K562 (cell line): ENCODE measurements at regions not wholly inside any gene's neighbourhood (a gene's known extent, or its start where the extent isn't known, plus 50 kb on each side); places are given as distances from the start of the nearest gene placed in this dataset.

Experiments
- L3MBTL2 ChIP-seq: fragments of 450-650 bp; IDR thresholded peaks from 2 replicates; pipeline ENCODE4 v1.6.1; 2016; ENCODE audit warnings: mild to moderate bottlenecking, moderate library complexity
- NFIC ChIP-seq: fragments of 450-650 bp; IDR thresholded peaks from 2 replicates; pipeline ENCODE4 v1.6.1; 2017; ENCODE audit warnings: mild to moderate bottlenecking, inconsistent platforms
- TBL1XR1 ChIP-seq, 2 experiments: IDR thresholded peaks; 2 replicates each; pipeline ENCODE4 v1.6.1; 2012; ENCODE audit warnings: improper control_type of control experiment in 2 of 2, low read length in 2 of 2, mild to moderate bottlenecking in 1 of 2
- ZFP1 ChIP-seq: fragments of 450-650 bp; formaldehyde crosslinking; IDR thresholded peaks from 2 replicates; pipeline ENCODE4 v1.4.0; 2020; ENCODE audit warnings: mild to moderate bottlenecking, mixed read lengths
- TF ChIP-seq, protein P1 (sequence below), 2 experiments: fragments of 200-800 bp in 1 of 2; sonication (Bioruptor generic) in 1 of 2; sonication (generic) in 1 of 2; formaldehyde crosslinking in 1 of 2; IDR thresholded peaks in 1 of 2; conservative IDR thresholded peaks in 1 of 2; 2 replicates each; pipeline versions ENCODE4 v1.5.0 to v1.6.1; 2016 to 2020; ENCODE audit warnings: missing compliant biosample characterization in 1 of 2, missing genetic modification characterization in 1 of 2, missing genetic modification reagents in 1 of 2
- TF ChIP-seq, protein P2 (sequence below): fragments of 250-450 bp; sonication (Bioruptor Pico); IDR thresholded peaks from 2 replicates; pipeline ENCODE4 v1.8.0; 2022; ENCODE audit warnings: inconsistent platforms, mild to moderate bottlenecking, moderate library complexity, borderline replicate concordance
- TF ChIP-seq, protein P3 (sequence below): fragments of 450-650 bp; IDR thresholded peaks from 2 replicates; pipeline ENCODE4 v1.6.1; 2017; ENCODE audit warnings: antibody characterized with exemption
- TF ChIP-seq, protein P4 (sequence below): fragments of 200-600 bp; sonication (generic); IDR thresholded peaks from one replicate; pipeline ENCODE4 v1.6.1; 2012; ENCODE audit warnings: mild to moderate bottlenecking, low read depth, low read length, inconsistent platforms

DNA sequence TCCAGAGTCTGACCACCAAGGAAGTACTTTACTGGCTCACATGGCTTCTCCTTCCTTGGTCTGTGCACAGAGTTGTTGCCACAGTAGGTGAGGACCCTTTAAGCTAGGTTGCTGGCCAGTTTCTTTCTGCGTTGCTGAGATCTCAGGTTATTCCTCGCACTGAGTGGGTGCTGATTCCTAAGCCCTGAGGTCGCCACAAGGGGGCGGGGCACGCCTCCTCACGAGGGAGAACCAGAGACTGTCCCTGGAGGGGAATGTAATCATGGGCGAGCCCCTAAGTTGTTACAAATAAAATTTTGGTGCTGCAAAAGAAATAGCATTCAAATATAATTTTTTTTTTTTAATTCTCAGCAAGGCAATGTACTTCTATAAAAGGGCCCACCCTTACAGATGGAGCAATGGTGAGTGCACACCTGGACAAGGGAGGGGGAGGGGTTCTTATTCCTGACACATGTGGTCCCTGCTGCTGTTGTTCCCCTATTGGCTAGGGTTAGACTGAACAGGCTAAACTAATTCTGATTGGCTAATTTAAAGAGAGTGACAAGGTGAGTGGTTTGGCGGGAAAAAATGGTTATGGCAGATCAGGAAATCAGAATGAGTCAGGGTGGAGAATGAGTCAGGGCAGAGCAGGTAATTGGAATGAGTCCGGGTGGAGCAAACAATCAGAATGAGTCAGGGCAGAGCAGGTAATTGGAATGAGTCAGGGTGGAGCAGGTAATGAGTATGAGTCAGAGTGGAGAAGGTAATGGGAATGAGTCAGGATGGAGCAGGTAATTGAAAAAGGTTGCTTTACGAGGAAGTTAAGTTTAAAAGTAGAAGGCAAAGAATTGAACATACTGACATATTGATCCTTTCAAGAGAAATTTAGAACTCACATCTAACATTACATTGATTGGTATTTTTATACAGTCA is 107.5 kb downstream of the VSIG4 start (continued):
- no peak for TF ChIP-seq ZFP1
- TF ChIP-seq L3MBTL2: no peak
- TF ChIP-seq NFIC: no peak
- TF ChIP-seq, protein P1, sequence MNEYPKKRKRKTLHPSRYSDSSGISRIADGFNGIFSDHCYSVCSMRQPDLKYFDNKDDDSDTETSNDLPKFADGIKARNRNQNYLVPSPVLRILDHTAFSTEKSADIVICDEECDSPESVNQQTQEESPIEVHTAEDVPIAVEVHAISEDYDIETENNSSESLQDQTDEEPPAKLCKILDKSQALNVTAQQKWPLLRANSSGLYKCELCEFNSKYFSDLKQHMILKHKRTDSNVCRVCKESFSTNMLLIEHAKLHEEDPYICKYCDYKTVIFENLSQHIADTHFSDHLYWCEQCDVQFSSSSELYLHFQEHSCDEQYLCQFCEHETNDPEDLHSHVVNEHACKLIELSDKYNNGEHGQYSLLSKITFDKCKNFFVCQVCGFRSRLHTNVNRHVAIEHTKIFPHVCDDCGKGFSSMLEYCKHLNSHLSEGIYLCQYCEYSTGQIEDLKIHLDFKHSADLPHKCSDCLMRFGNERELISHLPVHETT (CRISPR knock-in tag; conservative IDR thresholded peaks at IDR 0.05 in 1 of 2, IDR thresholded peaks at IDR 0.05 in 1 of 2): no peak
- TF ChIP-seq, protein P2, sequence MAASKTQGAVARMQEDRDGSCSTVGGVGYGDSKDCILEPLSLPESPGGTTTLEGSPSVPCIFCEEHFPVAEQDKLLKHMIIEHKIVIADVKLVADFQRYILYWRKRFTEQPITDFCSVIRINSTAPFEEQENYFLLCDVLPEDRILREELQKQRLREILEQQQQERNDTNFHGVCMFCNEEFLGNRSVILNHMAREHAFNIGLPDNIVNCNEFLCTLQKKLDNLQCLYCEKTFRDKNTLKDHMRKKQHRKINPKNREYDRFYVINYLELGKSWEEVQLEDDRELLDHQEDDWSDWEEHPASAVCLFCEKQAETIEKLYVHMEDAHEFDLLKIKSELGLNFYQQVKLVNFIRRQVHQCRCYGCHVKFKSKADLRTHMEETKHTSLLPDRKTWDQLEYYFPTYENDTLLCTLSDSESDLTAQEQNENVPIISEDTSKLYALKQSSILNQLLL (CRISPR knock-in tag): no peak
- no peak for TF ChIP-seq TBL1XR1 (IDR thresholded peaks at IDR 0.05; ENCODE audit: low read length in 2 of 2)
- TF ChIP-seq, protein P3, sequence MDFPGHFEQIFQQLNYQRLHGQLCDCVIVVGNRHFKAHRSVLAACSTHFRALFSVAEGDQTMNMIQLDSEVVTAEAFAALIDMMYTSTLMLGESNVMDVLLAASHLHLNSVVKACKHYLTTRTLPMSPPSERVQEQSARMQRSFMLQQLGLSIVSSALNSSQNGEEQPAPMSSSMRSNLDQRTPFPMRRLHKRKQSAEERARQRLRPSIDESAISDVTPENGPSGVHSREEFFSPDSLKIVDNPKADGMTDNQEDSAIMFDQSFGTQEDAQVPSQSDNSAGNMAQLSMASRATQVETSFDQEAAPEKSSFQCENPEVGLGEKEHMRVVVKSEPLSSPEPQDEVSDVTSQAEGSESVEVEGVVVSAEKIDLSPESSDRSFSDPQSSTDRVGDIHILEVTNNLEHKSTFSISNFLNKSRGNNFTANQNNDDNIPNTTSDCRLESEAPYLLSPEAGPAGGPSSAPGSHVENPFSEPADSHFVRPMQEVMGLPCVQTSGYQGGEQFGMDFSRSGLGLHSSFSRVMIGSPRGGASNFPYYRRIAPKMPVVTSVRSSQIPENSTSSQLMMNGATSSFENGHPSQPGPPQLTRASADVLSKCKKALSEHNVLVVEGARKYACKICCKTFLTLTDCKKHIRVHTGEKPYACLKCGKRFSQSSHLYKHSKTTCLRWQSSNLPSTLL: no peak
- TF ChIP-seq, protein P4, sequence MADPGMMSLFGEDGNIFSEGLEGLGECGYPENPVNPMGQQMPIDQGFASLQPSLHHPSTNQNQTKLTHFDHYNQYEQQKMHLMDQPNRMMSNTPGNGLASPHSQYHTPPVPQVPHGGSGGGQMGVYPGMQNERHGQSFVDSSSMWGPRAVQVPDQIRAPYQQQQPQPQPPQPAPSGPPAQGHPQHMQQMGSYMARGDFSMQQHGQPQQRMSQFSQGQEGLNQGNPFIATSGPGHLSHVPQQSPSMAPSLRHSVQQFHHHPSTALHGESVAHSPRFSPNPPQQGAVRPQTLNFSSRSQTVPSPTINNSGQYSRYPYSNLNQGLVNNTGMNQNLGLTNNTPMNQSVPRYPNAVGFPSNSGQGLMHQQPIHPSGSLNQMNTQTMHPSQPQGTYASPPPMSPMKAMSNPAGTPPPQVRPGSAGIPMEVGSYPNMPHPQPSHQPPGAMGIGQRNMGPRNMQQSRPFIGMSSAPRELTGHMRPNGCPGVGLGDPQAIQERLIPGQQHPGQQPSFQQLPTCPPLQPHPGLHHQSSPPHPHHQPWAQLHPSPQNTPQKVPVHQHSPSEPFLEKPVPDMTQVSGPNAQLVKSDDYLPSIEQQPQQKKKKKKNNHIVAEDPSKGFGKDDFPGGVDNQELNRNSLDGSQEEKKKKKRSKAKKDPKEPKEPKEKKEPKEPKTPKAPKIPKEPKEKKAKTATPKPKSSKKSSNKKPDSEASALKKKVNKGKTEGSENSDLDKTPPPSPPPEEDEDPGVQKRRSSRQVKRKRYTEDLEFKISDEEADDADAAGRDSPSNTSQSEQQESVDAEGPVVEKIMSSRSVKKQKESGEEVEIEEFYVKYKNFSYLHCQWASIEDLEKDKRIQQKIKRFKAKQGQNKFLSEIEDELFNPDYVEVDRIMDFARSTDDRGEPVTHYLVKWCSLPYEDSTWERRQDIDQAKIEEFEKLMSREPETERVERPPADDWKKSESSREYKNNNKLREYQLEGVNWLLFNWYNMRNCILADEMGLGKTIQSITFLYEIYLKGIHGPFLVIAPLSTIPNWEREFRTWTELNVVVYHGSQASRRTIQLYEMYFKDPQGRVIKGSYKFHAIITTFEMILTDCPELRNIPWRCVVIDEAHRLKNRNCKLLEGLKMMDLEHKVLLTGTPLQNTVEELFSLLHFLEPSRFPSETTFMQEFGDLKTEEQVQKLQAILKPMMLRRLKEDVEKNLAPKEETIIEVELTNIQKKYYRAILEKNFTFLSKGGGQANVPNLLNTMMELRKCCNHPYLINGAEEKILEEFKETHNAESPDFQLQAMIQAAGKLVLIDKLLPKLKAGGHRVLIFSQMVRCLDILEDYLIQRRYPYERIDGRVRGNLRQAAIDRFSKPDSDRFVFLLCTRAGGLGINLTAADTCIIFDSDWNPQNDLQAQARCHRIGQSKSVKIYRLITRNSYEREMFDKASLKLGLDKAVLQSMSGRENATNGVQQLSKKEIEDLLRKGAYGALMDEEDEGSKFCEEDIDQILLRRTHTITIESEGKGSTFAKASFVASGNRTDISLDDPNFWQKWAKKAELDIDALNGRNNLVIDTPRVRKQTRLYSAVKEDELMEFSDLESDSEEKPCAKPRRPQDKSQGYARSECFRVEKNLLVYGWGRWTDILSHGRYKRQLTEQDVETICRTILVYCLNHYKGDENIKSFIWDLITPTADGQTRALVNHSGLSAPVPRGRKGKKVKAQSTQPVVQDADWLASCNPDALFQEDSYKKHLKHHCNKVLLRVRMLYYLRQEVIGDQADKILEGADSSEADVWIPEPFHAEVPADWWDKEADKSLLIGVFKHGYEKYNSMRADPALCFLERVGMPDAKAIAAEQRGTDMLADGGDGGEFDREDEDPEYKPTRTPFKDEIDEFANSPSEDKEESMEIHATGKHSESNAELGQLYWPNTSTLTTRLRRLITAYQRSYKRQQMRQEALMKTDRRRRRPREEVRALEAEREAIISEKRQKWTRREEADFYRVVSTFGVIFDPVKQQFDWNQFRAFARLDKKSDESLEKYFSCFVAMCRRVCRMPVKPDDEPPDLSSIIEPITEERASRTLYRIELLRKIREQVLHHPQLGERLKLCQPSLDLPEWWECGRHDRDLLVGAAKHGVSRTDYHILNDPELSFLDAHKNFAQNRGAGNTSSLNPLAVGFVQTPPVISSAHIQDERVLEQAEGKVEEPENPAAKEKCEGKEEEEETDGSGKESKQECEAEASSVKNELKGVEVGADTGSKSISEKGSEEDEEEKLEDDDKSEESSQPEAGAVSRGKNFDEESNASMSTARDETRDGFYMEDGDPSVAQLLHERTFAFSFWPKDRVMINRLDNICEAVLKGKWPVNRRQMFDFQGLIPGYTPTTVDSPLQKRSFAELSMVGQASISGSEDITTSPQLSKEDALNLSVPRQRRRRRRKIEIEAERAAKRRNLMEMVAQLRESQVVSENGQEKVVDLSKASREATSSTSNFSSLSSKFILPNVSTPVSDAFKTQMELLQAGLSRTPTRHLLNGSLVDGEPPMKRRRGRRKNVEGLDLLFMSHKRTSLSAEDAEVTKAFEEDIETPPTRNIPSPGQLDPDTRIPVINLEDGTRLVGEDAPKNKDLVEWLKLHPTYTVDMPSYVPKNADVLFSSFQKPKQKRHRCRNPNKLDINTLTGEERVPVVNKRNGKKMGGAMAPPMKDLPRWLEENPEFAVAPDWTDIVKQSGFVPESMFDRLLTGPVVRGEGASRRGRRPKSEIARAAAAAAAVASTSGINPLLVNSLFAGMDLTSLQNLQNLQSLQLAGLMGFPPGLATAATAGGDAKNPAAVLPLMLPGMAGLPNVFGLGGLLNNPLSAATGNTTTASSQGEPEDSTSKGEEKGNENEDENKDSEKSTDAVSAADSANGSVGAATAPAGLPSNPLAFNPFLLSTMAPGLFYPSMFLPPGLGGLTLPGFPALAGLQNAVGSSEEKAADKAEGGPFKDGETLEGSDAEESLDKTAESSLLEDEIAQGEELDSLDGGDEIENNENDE: no peak
